GM12892 (cell line): ENCODE measurements at regions not wholly inside any gene's neighbourhood (a gene's known extent, or its start where the extent isn't known, plus 50 kb on each side); places are given as distances from the start of the nearest gene placed in this dataset.

Experiments
- POLR2A ChIP-seq: IDR thresholded peaks from 2 replicates; pipeline ENCODE4 v1.6.1; 2011; ENCODE audit warnings: low read depth, low read length, control low read depth
- TAF1 ChIP-seq: IDR thresholded peaks from 2 replicates; pipeline ENCODE4 v1.6.1; 2011; ENCODE audit warnings: low read depth, mild to moderate bottlenecking, control low read depth, low read length, borderline replicate concordance

DNA sequence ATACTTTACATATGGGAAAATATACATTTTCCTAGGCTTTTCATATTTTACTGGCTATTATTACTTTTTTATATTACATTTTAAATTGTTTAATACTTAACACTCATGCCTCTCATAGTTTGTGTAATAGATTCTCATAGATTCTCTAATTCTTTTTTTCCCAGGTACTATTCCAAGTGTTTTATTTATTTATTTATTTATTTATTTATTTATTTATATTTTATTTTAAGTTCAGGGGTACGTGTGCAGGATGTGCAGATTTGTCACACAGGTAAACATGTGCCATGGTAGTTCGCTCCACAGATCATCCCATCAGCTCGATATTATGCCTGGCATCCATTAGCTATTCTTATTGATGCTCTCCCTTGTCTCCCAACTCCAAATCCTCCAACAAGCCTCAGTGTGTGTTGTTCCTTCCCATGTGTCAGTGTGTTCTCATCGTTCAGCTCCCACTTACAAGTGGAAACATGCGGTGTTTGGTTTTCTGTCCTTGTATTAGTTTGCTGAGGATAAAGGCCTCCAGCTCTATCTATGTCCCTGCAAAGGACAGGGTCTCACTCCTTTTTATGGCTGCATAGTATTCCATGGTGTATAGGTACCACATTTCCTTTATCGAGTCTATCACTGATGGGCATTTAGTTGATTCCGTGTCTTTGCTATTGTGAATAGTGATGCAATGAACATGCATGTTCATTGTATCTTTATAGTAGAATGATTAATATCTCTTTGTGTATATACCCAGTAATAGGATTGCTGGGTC, 205.4 kb upstream of the P2RY1 start:
- TF ChIP-seq POLR2A (no peak), TAF1 (no peak)
